MG63 (cell line): ENCODE measurements at regions not wholly inside any gene's neighbourhood (a gene's known extent, or its start where the extent isn't known, plus 50 kb on each side); places are given as distances from the start of the nearest gene placed in this dataset.

Experiments used
- DNase-seq: peaks from one replicate; pipeline ENCODE4 v3.0.0-alpha.2; 2020
- H3K27me3 ChIP-seq: fragments of 250-450 bp; sonication (Bioruptor Pico); 2 replicates; pipeline ENCODE4 v1.5.1; 2020; ENCODE audit warnings: mild to moderate bottlenecking, moderate library complexity
- H3K36me3 ChIP-seq: fragments of 250-450 bp; sonication (Bioruptor Pico); 2 replicates; pipeline ENCODE4 v1.5.1; 2020; ENCODE audit warnings: mild to moderate bottlenecking, moderate library complexity
- H3K4me3 ChIP-seq: fragments of 250-450 bp; sonication (Bioruptor Pico); 2 replicates; pipeline ENCODE4 v1.5.1; 2020; ENCODE audit warnings: mild to moderate bottlenecking, moderate library complexity
- H3K9me3 ChIP-seq: fragments of 250-450 bp; sonication (Bioruptor Pico); 2 replicates; pipeline ENCODE4 v1.5.1; 2020; ENCODE audit warnings: mild to moderate bottlenecking, moderate library complexity

DNA sequence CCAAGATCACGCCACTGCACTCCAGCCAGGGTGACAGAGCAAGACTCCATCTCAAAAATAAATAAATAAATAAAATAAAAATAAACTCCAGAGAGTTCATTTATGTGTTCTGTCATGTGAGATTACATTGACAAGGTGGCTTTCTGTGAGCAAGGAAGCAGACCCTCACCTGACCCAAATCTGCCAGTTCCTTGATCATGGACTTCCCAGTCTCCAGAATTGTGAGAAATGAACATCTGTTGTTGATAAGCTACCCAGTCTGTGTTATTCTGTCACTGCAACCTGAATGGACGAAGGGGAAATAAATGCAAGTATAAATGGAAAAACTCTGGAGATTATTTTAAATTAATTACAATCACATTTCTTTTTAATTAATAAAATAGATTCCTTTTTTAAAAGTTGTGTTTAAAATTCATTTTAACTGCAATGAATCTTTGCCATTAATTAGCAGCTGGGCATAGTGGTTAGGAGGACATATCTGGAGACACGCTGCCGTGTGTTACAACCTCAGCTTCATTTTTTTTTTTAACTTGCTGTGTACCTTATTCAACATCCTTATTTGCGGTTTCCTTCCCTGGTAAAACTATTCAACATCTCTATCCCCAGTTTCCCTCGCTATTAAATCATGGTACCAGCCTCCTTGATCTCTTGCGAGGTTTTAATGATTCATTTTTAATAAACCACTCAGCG is 376.4 kb downstream of the CHSY3 start:
- Histone ChIP-seq H3K4me3 (no peak overlapping the region), H3K9me3 (no peaks in the 10 kb centered on the region), H3K27me3 (no peaks in the 10 kb centered on the region), H3K36me3 (no peaks in the 10 kb centered on the region)
- DNase-seq: no peak

DNA sequence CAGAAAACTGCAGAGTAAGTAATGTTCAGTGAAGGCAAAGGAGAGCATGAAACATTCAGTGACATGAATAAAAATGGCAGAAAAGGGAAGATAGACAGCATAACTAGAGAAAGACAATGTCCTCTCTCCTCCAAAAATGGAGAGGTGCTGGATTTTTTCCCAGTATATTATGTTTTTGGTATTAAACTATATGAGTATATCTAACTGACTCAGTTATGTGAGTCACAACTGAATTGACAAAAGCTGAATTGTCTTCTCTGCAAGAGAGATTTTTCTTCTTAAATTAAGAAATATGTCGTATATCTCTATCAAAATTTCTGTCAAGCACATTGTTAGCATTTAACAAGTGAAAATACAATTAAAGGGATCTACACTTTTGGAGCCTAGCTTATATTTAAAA is 375.1 kb downstream of the CHSY3 start:
- no peak overlapping the region for H3K4me3 ChIP-seq
- no peak for DNase-seq

DNA sequence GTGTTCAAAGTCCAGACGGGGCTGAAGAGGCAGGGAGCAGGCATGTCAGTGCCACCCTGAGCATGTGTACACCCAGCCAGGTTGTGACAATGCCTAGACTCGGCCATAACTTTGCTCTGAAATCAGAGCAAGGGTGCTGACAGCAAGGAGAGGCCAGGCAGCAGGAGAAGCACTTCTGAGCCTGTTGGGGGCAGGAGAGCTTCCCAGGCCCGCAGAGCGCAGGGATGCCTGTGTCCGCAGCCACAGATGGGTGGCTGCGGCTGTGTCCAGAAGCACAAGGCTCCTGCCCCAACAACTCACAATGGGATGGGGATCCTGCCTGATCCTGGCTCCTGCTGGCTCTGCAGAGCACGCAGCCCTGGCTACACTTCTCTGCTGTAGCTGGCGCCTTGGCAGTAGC is 373.9 kb downstream of the CHSY3 start:
- no peak for DNase-seq
- Histone ChIP-seq H3K4me3 (no peak overlapping the region), H3K9me3 (no peaks in the 10 kb centered on the region), H3K36me3 (no peaks in the 10 kb centered on the region), H3K27me3 (no peaks in the 10 kb centered on the region; the same call in 1 of the 2 replicates)

More for the DNA sequence above, 375.1 kb downstream of the CHSY3 start:
- no peaks in the 10 kb centered on the region for H3K27me3 ChIP-seq
- H3K9me3 ChIP-seq: no peaks in the 10 kb centered on the region
- no peaks in the 10 kb centered on the region for H3K36me3 ChIP-seq

DNA sequence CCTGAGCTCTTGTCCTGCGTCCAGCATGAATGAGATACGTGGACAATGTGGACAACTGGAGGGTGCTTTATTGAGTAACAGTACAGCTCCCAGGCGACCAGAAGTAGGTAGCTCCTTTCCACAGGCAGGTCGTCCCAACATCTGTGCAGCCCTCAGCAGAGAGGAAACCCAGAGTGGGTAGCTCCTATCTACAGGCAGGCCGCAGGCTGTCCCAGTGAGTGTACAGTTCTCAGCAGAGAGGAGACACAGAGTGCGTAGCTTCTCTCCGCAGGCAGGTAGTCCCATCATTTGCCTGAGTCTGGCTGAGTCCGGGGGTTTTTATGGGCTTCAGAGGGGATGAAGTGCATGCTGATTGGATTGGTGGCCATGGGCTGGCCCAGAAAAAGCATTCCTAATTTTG is 373.3 kb downstream of the CHSY3 start:
- H3K4me3 ChIP-seq: no peak overlapping the region
- H3K36me3 ChIP-seq: no peaks in the 10 kb centered on the region
- no peak for DNase-seq
- H3K9me3 ChIP-seq: no peaks in the 10 kb centered on the region
- no peaks in the 10 kb centered on the region; the same call in 1 of the 2 replicates for H3K27me3 ChIP-seq

DNA sequence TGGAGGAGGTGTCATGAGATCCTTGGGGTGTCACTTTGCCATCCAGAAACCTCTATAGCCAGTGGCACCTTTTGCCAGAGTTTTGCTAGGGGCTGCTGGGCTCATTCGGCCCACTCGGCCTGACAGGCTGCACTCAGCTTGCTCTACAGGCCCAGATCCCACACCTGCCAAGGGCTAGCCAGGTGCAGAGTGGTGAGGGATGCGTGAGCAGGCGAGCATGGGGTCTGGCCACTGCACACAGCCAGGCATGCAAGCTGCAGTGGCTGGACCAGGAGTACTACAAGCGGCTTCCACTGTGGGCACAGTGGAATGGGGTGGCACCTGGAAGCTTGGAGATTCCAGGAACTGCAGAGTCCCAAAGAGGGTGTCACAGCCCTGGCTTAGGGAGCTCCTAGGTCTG is 372.7 kb downstream of the CHSY3 start:
- Histone ChIP-seq H3K27me3 (no peaks in the 10 kb centered on the region; the same call in 1 of the 2 replicates), H3K4me3 (no peak overlapping the region), H3K36me3 (no peaks in the 10 kb centered on the region), H3K9me3 (no peaks in the 10 kb centered on the region)
- DNase-seq: no peak

DNA sequence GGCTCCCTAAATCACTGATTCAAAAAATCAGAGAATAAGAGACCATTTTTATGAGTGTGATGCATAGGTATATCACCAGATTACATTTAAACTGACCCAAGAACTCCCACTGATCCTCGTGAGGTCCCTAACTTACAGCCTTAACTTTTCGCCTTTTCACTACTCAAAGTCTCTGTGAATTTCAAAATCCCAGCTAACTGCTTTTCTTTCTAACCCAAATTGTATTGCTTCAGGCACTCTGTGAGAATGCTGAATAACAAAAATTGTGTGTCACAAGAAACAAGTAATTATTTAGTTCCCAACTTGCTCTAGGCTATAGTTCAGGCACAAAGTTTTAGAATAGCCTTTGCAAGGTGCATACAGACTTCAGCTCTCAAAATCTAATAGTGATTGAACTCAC is 368.6 kb downstream of the CHSY3 start:
- Histone ChIP-seq H3K36me3 (no peaks in the 10 kb centered on the region), H3K9me3 (no peaks in the 10 kb centered on the region), H3K4me3 (no peak overlapping the region), H3K27me3 (no peaks in the 10 kb centered on the region; the same call in 1 of the 2 replicates)
- DNase-seq: no peak

DNA sequence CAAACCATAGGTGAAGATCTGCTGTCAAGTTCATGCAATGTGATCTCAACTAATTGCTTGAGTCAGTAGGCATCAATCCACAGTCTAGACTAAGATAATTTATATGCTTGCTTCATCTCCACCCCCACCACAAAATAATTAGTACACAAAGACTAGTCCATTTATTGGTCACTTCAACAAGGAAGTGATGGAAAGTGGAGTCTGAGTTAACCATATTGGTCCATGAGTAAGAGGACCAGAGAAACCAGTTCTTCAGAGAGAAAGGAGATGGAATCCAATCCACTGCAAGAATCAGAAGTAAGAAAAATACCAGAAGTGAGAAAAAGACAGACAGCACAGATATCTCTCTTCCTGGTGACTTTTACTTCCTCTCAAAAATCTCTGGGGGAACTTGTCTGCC is 366.5 kb downstream of the CHSY3 start:
- H3K36me3 ChIP-seq: no peaks in the 10 kb centered on the region
- no peaks in the 10 kb centered on the region; the same call in 1 of the 2 replicates for H3K27me3 ChIP-seq
- H3K4me3 ChIP-seq: no peak overlapping the region
- no peak for DNase-seq
- H3K9me3 ChIP-seq: no peaks in the 10 kb centered on the region

DNA sequence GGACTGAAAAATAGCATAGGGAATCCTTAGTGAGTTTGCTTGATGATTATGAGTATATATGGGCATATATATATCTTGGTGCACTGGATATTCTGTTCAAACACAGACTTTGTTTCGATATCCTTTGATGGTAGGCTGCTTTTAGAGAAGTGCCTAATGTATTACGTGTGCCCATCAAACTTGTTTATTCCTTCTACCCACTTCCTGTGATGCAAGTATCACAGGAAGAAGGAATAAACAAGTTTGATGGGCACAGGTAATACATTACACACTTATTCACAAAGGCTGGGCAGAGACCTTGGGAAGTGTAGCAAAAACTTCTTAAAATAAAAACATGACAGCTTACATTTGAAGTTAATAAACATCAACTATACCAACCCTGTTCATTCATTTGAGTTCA is 364.2 kb downstream of the CHSY3 start:
- H3K4me3 ChIP-seq: no peak overlapping the region
- no peaks in the 10 kb centered on the region for H3K36me3 ChIP-seq
- DNase-seq: no peak
- no peaks in the 10 kb centered on the region; the same call in 1 of the 2 replicates for H3K27me3 ChIP-seq
- H3K9me3 ChIP-seq: no peaks in the 10 kb centered on the region

DNA sequence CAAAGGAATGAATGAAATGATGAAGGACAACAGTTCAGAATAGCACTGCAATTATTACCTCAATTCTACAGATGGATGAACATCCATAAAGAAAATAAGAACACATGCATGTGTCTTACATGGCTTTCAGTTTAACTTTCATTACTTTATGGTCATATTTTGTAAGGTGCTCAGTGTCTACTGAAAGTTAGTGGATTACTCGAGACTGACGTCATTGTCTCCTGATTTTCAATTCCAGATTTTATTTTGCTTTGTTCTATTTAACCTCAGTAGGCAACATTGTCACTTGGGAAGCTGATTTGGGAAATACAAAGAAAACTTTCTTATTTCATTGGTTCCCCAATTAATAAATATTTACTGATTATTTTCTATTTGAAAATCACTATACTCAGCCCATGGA is 363.7 kb downstream of the CHSY3 start:
- Histone ChIP-seq H3K36me3 (no peaks in the 10 kb centered on the region), H3K4me3 (no peak overlapping the region), H3K27me3 (no peaks in the 10 kb centered on the region; the same call in 1 of the 2 replicates), H3K9me3 (no peaks in the 10 kb centered on the region)
- DNase-seq: no peak

DNA sequence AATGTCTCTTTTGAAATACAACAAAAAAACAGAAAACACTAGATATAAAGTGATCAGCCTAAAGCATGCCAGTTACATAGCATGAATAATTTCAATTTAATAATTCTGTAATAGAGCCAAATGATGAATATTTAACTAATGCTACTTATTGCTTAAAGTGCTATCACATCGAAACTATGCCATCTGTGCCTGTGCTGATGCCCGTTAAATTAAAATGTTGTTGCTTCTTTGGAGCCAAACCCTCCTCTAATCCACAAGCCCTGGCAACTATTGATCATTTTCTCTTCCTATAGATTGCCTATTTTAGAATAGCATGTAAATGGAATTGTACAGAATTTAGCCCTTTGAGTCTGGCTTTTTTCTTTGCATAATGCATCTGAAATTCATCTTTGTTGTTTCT is 356.2 kb downstream of the CHSY3 start:
- no peak for DNase-seq
- H3K27me3 ChIP-seq: no peaks in the 10 kb centered on the region
- H3K4me3 ChIP-seq: no peak overlapping the region
- H3K9me3 ChIP-seq: no peaks in the 10 kb centered on the region
- H3K36me3 ChIP-seq: no peaks in the 10 kb centered on the region

DNA sequence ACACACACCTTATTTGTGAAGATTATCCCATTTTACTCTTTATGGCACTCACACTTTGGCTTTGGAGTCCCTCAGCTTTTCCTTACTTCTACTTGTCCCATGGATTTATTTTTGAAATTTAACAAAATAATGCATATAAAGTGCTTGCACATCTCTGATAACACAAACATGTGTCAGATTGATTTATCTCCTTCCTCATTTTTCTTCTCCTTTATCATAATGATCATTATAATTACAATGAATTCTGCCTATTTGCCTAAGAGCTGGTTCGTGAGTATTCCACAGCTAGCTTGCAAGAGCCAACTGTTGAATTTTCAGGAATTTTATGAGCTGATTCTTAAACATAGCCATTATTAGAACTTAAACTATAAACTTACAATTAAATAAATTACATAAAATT is 347.7 kb downstream of the CHSY3 start:
- Histone ChIP-seq H3K4me3 (no peak overlapping the region), H3K36me3 (no peaks in the 10 kb centered on the region), H3K27me3 (peaks cover 2% of the 10 kb centered on the region), H3K9me3 (no peaks in the 10 kb centered on the region)
- DNase-seq: no peak

DNA sequence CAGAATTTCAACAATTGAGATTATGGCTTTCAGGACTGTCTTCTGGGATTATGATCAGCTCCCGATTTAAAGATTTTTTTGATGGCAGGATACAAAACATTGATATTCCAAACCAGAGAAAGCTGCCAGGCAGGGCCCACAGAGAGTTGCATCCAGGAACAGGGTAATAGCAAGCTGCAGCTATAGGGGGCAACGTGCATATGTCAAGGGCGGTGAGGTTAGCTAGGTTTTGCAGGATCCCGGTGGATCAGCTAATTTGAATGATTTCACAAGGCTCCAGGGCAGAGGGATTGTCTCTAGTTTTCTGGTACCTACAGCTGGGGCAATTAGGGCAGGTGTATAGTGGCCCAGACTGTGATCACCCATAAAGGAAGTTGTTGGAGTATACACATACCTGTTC is 339.4 kb downstream of the CHSY3 start:
- no peaks in the 10 kb centered on the region for H3K36me3 ChIP-seq
- no peak overlapping the region for H3K4me3 ChIP-seq
- DNase-seq: no peak
- H3K9me3 ChIP-seq: no peaks in the 10 kb centered on the region
- H3K27me3 ChIP-seq: no peaks in the 10 kb centered on the region

DNA sequence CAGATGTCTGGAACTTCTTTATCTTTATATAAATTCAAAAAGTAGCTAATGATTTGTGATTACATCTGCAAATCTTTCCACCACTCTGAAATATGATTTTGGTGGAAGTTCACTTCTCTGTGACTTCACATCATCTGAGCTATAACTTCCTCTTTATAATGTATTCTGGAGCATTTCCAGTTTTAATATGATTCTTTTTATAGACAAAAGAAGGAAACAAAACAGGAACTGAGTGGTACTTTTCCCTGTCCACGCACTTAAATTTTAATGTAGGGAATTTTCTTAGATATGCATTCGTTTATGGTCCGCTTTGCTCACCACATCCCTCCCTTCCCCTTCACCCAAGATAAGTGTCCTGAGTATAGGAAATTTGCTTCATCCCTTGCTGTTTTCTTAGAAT is 333.5 kb downstream of the CHSY3 start:
- Histone ChIP-seq H3K27me3 (no peaks in the 10 kb centered on the region), H3K9me3 (no peaks in the 10 kb centered on the region), H3K36me3 (no peaks in the 10 kb centered on the region), H3K4me3 (no peak overlapping the region)
- DNase-seq: no peak
